HG02973 (cell line): ENCODE measurements at regions not wholly inside any gene's neighbourhood (a gene's known extent, or its start where the extent isn't known, plus 50 kb on each side); places are given as distances from the start of the nearest gene placed in this dataset.
"Not testable (repeated sequence)": the region's sequence is repeated elsewhere in the genome, so short reads cannot be mapped to it uniquely, and the experiment has no call there.

Experiments used
- ATAC-seq: cut with Tn5 transposase; IDR thresholded peaks from one replicate; pipeline ENCODE4 v1.9.1; 2021; ENCODE audit warnings: moderate library complexity; ENCODE audit not compliant: unreplicated experiment

DNA sequence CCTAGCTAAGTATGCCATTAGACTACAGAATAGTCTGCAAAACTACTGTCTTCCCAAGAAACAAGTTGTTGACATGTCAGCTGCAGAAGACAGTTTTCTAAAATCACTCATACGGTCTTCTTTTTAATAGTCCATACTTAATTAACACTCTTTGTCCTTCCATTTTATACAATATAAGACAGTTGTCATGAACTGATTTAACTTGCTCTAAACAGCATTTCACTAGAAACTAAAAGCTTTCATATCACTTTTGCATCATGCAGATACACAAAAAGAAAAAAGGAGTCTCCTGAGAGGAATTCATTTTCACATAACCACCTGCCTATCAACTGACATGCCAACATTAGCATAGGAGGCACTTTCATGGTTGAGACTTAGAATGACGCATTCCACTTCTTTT lies 1159.6 kb upstream of the CHAC2 start:
- ATAC-seq = no peak

- no peak for ATAC-seq
Measured at GRCh38 chr2:52597346-52597745, 1170.3 kb upstream of the CHAC2 start.

DNA sequence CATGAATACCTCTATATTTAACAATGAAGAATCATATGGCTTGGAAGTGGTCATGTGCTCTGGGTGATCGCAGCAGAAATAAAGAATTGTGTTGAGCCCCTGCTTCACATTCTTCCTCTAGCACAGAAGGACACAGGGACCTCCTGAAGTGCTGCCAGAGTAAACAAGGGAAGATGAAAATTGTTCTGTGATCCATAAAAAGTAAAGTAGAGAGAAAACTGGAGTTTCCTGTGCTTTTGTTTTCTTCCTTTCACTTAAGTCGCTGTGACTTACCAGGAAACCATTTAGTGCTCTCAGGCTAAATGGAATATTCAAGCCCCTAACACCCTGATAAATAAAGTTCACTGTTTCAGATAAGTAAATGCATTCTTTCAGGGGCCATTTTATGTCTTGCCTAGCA lies 1173.6 kb upstream of the CHAC2 start:
- ATAC-seq = no peak

DNA sequence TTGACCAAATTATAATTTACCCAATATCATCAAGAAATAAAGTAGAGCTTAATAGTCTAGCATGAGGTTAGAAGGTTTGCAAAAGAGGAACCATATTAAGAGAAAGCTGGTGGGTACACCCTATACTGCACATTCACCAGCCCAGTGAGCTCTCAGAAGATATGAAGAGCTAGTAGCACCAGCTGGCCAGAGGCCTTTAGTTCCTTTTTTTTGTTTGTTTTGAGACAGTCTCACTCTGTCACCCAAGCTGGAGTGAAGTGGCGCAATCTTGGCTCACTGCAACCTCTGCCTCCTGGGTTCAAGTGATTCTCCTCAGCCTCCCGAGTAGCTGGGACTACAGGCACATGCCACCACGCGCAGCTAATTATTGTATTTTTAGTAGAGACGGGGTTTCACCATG lies 1183.5 kb upstream of the CHAC2 start:
- not testable (repeated sequence) for ATAC-seq

- no peak for ATAC-seq
Measured at GRCh38 chr2:52572469-52572894, 1195.1 kb upstream of the CHAC2 start.

- no peak for ATAC-seq
Measured at GRCh38 chr2:52571380-52572347, 1195.9 kb upstream of the CHAC2 start.

GRCh38 chr2:52570716-52571115 lies 1196.9 kb upstream of the CHAC2 start:
- no peak for ATAC-seq

DNA sequence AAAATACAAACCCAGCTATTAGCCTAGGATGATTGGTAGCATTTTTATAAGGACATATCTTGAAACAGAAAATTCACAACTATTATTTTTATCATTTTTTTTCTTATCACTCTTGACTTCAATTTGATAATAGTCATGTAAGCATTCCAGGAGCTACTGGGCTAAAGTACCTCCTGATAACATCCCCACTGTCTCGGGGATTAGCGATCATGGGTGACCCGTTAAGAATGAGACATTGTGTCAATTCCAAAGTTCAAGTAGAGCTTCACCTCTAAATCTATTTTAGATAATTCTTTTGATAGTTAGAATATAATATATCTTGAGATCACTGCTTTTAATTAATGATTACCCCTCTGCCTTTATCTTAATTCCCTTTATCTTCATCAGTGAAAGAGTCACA lies 1204.5 kb upstream of the CHAC2 start:
- ATAC-seq = no peak

DNA sequence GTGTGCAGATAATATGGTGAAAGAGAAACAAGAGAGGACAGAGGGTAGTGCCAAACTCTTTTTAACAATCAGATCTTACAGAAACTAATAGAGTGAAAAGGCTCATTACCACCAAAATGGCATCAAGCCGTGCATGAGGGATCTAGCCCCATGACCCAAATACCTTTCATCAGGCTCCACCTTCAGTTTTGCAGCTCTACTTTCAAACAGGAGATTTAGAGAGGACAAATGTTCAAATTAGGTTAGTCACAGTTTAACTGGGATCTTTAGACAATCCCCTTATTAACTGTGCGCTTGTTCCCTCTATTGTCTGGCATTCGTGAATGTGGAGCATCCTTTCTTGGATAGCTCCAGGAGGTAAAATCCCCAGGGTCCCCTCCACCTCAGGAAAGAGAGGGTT lies 1209.3 kb upstream of the CHAC2 start:
- ATAC-seq = no peak

- no peak for ATAC-seq
Measured at GRCh38 chr2:52542297-52542696, 1225.3 kb upstream of the CHAC2 start.

- ATAC-seq = no peak
Measured at GRCh38 chr2:52539026-52539970, 1228.3 kb upstream of the CHAC2 start.

DNA sequence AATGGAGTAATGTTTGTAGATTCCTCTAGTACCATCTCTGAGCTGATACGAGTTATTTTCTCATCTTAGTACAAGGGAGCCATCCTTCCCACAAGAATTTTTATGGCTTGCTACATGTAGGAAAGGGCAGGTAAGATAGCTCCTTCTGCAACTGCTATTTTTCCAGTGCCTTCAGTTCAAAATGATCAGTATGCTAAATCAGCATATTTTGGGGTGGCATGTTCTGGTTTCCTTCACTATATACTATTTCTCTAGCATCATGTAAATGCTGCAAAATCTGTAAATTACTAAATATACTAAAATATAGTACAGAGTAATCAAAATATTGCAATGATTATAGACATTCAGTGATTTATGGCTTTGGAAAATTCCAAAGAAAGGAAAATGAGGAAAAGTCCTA lies 1230.0 kb upstream of the CHAC2 start:
- no peak for ATAC-seq

DNA sequence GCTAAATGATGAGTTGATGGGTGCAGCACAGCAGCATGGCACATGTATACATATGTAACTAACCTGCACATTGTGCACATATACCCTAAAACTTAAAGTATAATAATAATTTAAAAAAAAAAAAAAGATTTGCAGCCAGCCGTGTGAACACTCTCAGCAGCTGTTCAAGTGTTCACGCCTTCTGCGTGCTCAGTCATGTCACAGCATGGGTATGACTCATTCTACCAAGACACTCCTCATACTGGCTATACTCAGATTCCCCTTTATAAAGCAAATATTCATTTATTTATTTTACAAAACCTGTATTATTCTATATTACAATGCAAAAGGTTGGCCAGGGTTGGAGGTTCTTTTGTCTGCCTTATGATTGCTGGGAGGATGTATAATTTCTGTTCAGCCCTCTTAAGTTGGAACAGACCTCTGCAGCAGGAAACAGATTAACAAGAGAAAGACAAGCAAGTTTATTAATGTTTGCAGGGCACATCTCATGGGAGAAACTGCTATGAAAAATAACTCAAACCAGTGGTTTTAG lies 1230.6 kb upstream of the CHAC2 start:
- ATAC-seq = no peak

DNA sequence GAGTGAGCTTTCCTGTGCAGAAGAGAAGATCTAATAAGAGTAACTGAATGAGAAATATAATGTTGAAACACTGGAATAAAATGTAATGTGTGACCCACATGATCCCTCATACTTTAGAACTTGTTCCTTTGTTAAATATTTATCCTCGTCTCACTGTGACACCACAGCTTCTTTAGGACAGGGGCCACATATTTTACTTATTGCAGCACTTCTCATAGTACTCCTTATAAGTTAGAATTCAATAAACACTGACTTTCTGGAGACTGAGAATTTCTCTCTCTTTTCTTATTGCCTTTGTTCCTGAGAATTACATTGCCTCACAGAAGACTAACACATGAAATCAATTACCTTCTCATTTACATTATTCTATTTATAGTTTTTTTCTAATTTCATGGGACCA lies 1234.6 kb upstream of the CHAC2 start:
- no peak for ATAC-seq

DNA sequence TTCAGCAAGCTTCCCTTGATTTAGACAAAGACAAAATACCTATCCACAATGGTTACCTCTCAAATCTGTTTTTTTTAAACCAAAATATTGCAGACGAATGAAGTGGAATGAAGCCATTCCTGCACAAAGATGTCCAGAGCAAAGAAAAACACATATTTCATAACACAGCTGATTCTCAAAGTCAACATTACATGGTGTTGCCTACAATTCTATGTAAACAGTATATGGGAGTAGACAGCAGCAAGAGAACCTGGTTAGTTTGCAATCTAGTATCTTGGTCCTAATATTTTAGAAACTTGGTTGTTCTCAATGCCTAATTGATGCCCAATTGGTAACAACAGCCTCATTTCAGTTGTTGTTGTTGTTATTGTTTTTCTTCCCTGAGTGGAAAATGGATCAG lies 1240.9 kb upstream of the CHAC2 start:
- no peak for ATAC-seq

- no peak for ATAC-seq
Measured at GRCh38 chr2:52520644-52521043, 1247.0 kb upstream of the CHAC2 start.

GRCh38 chr2:52518678-52519077 lies 1248.9 kb upstream of the CHAC2 start:
- ATAC-seq = no peak

GRCh38 chr2:52512760-52513159 lies 1254.8 kb upstream of the CHAC2 start:
- no peak for ATAC-seq

DNA sequence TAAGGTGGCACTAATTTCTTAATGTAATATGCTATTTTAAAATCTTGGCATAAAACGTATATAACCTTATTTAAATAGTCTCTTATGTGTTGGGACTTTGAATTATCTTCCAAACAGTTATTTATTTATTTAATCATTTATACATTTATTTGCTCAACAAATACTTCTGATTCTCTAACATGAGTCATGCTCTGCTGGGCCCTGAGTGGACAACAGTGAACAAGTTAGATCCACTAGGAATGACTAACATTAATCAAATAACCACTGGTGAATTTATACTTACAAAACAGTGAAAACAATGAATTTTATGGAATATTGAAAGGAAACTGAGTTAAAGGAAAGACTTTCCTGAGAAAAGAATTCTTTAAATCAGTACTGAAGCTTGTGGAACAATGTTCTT lies 1257.2 kb upstream of the CHAC2 start:
- no peak for ATAC-seq

DNA sequence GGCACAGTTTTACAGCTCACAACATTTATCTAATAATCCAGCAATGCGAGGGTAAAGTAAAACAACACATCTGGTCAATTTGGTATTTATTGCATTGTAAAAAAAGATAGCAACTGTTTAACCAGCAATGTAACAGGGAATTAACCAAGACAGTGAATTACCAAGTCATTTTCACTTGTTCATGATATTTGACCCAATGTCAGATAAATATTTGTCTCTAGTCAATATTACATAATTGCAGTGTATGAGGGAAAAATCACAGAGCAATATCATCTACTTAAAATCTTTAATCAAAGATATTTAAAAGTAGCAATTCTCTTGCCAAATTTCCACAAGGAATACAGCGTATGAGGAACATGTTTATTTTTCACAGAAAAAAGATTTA lies 1265.1 kb upstream of the CHAC2 start:
- no peak for ATAC-seq

- no peak for ATAC-seq
Measured at GRCh38 chr2:52501715-52502475, 1265.7 kb upstream of the CHAC2 start.
